NCI-H2171 (cell line): ENCODE measurements at regions not wholly inside any gene's neighbourhood (a gene's known extent, or its start where the extent isn't known, plus 50 kb on each side); places are given as distances from the start of the nearest gene placed in this dataset.
A peak's percentile ranks its signal among the peaks of the same experiment; 100 is the strongest.
"Not testable (repeated sequence)": the region's sequence is repeated elsewhere in the genome, so short reads cannot be mapped to it uniquely, and the experiment has no call there.

Source experiments
- DNase-seq: peaks from one replicate; lab custom pipeline; 2025; lab: John Stamatoyannopoulos, UW

GRCh38 chr3:193046371-193046770, 128.7 kb upstream of the MB21D2 start:
- no peak for DNase-seq

DNA sequence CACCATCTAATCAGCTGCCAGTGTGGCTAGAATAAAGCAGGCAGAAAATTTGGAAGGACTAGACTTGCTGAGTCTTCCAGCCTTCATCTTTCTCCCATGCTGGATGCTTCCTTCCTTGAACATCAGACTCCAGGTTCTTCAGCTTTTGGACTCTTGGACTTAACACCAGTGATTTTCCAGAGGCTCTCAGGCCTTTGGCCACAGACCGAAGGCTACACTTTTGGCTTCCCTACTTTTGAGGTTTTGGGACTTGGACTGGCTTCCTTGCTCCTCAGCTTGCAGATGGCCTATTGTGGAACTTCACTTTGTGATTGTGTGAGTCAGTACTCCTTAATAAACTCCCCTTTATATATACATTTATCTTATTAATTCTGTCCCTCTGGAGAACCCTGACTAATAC, 129.8 kb upstream of the MB21D2 start:
- not testable (repeated sequence) for DNase-seq

DNA sequence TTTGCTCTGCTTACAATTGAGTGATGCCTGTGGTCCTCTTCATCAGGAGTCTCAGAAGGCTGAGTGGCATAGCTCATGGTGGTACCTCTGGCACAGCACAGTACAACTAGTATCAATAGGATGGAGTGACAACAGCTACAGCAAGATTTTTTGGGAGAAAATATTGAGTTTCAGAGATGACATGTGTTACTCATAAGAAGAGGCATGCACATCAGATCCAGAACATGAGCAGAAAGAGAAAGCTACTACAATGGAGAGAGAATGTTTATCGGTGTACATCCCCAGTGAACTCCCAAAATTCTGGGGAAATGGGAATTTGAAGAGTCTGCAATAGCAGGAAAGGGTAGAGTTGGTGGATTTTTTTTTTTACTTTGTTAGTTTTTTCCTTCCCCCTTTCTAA, 130.5 kb upstream of the MB21D2 start:
- no peak for DNase-seq

DNA sequence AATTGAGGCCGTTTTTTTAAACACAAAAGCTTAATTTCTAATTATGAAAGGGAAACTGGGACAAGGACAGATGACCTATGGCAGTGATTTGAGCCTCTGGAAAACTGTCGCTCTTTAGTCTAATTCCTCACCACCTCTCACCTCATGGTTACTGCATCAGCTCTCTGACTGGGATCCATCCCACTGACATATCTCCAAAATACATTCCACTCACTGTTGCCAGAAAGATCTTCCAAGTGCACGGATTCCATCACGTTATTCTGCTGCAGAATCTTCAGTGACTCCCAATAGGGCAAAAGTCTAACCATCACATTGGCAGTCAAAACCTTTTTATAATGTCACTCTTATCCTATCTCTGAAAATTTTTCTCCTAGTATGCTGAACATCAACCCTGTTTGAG, 132.3 kb upstream of the MB21D2 start:
- no peak for DNase-seq

- no peak for DNase-seq
These were observed 133.7 kb upstream of the MB21D2 start for GRCh38 chr3:193051314-193051713.

- peak; percentile 69 for DNase-seq
These were observed 134.8 kb upstream of the MB21D2 start for GRCh38 chr3:193052354-193053045.

GRCh38 chr3:193053046-193053435, 135.4 kb upstream of the MB21D2 start:
- peak; percentile 57 for DNase-seq

GRCh38 chr3:193055352-193055751, 137.7 kb upstream of the MB21D2 start:
- DNase-seq = no peak

DNA sequence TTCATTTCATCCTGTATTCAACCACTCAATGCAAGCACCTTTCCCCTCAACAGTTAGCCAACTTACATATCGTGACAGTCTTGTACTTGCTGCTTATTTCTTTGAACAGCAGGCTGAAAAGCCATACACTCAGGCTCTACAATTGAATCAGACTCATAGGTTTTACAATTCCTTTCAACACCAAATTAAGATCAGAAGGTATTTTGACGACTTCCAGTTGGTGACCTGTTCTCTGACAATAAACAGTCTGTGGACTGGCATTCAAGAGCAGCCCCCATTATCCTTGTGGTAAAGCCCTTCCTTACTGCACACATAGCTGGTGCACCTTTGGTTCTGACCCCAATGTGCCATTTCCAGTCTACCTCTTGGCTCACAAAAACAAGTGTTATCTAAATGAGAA, 140.0 kb upstream of the MB21D2 start:
- DNase-seq = no peak

DNA sequence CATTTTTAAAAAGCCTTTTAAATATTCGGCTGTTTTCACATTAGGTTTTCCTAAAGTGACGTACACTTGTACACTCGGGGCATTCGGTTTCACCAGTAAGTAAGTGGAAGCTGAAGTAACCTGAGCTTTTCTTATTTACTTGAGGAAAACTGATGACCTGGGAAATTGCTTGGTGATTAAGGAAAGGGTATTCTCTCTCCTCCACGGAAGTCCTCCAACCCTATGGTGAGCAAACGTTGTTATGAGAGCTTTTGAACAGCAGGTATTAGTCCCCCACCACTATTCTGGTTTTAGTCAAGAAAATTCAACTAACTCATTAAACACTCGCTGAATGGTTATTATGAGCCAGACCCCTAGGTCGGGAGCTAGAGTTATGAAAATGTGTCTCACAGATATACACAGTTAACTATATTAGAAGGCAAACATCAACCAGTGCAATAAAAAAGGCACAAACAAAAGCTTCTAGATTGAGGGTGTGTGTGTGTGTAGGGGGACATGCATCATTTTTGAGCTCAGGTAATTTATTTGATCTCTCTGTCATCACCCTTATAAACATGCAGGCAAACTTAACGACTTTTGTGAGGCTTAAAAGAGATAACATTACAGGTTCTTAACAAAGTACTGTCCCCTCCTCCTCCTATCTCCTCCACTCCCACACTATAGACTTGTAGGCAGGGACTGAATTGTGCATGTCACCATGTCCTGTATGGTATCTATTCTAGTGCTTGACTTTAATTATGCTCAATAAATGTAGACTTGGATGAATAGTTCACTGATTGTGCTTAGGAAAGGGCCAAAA, 143.3 kb upstream of the MB21D2 start:
- no peak for DNase-seq

GRCh38 chr3:193068365-193068764, 150.7 kb upstream of the MB21D2 start:
- DNase-seq = no peak

- not testable (repeated sequence) for DNase-seq
These were observed 152.1 kb upstream of the MB21D2 start for GRCh38 chr3:193069732-193070131.

DNA sequence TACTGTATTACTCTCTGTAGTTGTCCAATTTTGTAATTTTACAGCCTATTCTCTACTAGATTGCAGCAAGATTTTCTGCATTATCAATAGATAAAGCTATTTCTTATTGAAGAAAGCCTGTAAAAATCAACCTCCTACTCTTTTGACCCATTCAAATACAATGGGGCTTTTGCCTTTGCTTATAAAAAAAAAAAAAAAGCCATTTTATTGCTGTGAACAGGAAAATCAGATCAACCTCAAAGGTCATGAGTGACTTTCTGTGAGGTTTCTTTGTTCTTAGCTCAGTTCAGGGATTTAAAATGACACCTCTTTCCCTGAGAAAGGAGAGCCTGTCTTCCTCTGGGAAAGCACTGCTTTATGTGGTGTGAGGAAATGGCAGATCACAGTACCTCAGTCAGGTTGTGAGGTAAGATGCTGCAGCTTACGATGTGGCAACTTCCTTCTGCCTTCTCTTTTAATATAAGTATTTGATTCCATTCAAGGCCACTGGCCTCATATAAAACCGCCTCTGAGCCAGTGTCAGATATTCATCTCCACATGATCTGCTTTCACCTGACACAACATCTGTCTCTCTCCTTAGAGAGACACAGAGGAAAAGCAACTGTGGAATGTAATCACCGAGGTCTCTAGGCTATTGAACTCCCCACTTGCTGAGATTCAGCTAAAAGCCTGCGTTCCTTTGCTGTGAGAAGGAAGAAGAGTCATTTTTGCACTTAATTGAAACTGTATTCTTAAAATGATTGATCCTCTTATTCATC, 161.5 kb upstream of the MB21D2 start:
- DNase-seq = peak; percentile 23

DNA sequence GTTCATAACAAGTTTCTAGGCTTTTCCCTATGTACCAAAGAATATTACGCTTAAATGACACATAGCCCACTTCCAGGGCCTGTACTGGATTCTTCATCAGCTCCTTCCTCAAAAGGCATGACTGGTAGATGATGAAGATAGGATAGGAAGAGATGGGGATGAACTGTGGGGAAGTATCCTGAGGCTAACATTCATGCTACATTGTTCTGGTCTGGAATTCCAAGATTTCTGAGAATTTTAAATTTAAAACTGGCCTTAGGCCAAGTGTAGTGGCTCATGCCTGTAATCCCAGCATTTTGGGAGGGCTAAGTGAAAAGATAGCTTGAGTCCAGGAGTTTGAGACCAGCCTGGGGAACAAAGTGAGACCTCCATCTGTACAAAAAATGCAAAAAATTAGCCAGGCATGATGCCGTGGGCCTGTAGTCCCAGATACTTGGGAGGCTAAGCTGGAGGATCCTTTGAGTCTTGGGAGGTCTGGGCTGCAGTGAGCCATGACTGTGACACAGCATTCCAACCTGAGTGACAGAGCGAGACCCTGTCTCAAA, 160.1 kb upstream of the PLAAT1 start:
- no peak for DNase-seq

DNA sequence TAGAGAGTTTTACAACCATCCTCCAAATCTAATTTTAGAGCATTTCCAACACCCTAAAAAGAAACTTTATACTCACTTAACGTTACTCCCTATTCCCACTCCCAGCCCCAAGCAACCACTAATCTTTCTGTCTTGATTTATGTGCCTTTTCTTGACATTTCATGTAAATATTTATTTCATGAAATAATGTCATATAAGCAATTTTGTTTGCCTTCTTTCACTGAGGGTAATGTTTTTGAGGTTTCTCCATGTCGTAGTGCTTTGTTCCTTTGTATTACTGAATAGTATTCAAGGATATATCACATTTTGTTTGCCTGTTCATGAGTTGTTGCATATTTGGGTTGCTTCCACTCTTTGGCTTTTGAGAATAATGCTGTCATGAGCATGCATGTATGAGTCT, 155.4 kb upstream of the PLAAT1 start:
- DNase-seq = no peak

DNA sequence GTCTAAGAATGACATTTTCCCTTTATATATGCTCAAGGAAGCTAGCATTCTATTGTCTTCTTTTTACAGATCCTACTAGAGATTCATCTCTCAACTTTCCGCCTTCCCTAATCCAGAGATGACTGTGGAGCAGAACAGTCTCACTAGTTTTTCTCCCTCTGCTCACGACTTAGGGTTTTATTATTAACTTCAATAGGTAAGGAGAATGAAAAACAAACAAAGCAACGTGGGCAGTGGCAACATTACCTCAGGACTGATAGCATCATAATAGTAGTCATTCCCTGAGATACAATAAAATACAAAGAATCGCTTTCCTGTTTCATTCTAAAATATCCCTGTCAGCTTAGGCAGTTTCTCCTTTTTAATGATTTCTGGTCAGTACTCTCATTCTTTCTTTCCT, 154.3 kb upstream of the PLAAT1 start:
- no peak for DNase-seq

- DNase-seq = no peak
These were observed 153.7 kb upstream of the PLAAT1 start for GRCh38 chr3:193087336-193087735.

GRCh38 chr3:193095366-193095765, 145.7 kb upstream of the PLAAT1 start:
- DNase-seq = no peak

- no peak for DNase-seq
These were observed 144.9 kb upstream of the PLAAT1 start for GRCh38 chr3:193096076-193096475.

- DNase-seq = no peak
These were observed 126.3 kb upstream of the PLAAT1 start for GRCh38 chr3:193114431-193115340.

GRCh38 chr3:193116871-193117270, 124.2 kb upstream of the PLAAT1 start:
- no peak for DNase-seq

DNA sequence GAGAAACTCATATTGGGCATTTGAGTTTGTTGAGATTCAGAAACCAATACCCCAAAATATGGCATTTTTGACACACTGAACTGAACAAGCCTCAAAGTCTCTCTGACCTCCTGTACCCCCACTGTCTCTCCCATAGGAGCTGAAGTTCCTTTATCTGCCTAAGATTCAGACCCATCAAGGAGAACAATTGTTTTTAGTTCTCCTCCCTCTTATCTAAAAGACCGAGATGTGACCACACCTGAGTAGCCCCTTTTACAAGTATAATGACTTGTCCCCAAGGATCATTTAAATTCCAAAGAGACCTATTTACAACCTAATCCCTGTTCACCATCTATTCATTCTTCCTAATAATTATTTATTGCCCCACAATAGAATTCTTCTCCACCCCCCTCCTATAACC, 122.1 kb upstream of the PLAAT1 start:
- no peak for DNase-seq
